Pancreas (tissue), 10 donors: ENCODE measurements at regions not wholly inside any gene's neighbourhood (a gene's known extent, or its start where the extent isn't known, plus 50 kb on each side); places are given as distances from the start of the nearest gene placed in this dataset.

Source experiments
- ATAC-seq, 4 donors: fragments of 200-7000 bp; cut with Tn5 transposase; one replicate each; pipeline versions ENCODE4 v1.8.0 to v1.9.1; 2020; ENCODE audit warnings: mild to moderate bottlenecking in 4 of 4, moderate library complexity in 4 of 4
- DNase-seq, 6 donors: peaks; one replicate each; pipeline ENCODE4 v3.0.0-alpha.2; 2020
- FAIRE-seq: peaks from 2 replicates; lab custom pipeline; 2012; peaks lifted over from hg19 to GRCh38; lab: Jason Lieb, UNC
- H3K27ac ChIP-seq, 4 donors: fragments of 200-600 bp; sonication (generic); 1 replicate in 3 of 4; 2 replicates in 1 of 4; pipeline versions ENCODE4 v1.5.0 to v1.8.0; 2020
- H3K27me3 ChIP-seq, 4 donors: fragments of 200-600 bp; one replicate each; pipeline ENCODE4 v1.8.0; 2021
- H3K36me3 ChIP-seq, 3 donors: fragments of 200-600 bp; sonication (generic) in 1 of 3; one replicate each; pipeline versions ENCODE4 v1.5.0 to v1.8.0; 2020 to 2021
- H3K4me1 ChIP-seq, 3 donors: fragments of 200-600 bp; one replicate each; pipeline ENCODE4 v1.8.0; 2021
- H3K4me3 ChIP-seq, 4 donors: fragments of 200-600 bp; sonication (generic) in 2 of 4; one replicate each; pipeline versions ENCODE4 v1.5.0 to v1.8.0; 2020 to 2021
- H3K9me3 ChIP-seq, 4 donors: fragments of 200-600 bp; one replicate each; pipeline ENCODE4 v1.8.0; 2021
- CTCF ChIP-seq, 4 donors: fragments of 200-600 bp; sonication (generic) in 3 of 4; IDR thresholded peaks; one replicate each; pipeline versions ENCODE4 v1.5.0 to v1.8.0; 2021; ENCODE audit warnings: antibody characterized with exemption in 4 of 4
- WGBS, 2 donors: extraction: QIAGEN DNeasy Blood & Tissue Kit; methylation state at CpG; one replicate each; pipeline ENCODE4 v1.1.7; 2013; 5-methylcytosine and 5-hydroxymethylcytosine counted together
- intact Hi-C, 3 donors: fragments of 100-400 bp; cut with DNase I; formaldehyde crosslinking; loops; one replicate each; pipeline versions ENCODE4 v1.11.1 to v1.14.2; 2022
- donor health status: healthy with polysubstance abuse.
- donor health status: DM: no; HTN: no; CAD: no; lungs with moderate emphysema.
- donor health status: DM: no; HTN: no; CAD: no.
- donor health status: control.
- donor health status: control.
- donor health status: Bipolar disorder and iron deficiency.
- donor health status: DM: yes; HTN: yes; CAD: no.
- donor health status: DM: no; HTN: no; CAD: no.
- donor health status: DM: no; HTN: no; CAD: no.
- donor health status: DM: yes; HTN: yes; CAD: no.

- H3K4me3 ChIP-seq, result no peak overlapping the region
- intact Hi-C loops, result no loop called here
- no peaks in the 10 kb centered on the region for H3K4me1 ChIP-seq
- WGBS, 2 donors, result 56 to 83% methylated on average over 4 of the region's 4 CpGs
- no peak overlapping the region for H3K27ac ChIP-seq
- no peak for FAIRE-seq
- no peak for TF ChIP-seq CTCF (IDR thresholded peaks at IDR 0.05)
- H3K36me3 ChIP-seq, result no peaks in the 10 kb centered on the region
- H3K27me3 ChIP-seq, result peaks cover 0 to 9% (median 0%) of the 10 kb centered on the region in 4 donors
- no peaks in the 10 kb centered on the region for H3K9me3 ChIP-seq
- no peak for ATAC-seq
- DNase-seq, result no peak
These were observed 1242.5 kb downstream of the TBC1D22A start for GRCh38 chr22:48004936-48005335.

- Histone ChIP-seq H3K4me1 (no peaks in the 10 kb centered on the region), H3K4me3 (no peak overlapping the region), H3K27me3 (peaks cover 0 to 9% (median 0%) of the 10 kb centered on the region in 4 donors), H3K27ac (no peak overlapping the region), H3K9me3 (no peaks in the 10 kb centered on the region), H3K36me3 (no peaks in the 10 kb centered on the region)
- FAIRE-seq (no peak), DNase-seq (no peak), ATAC-seq (no peak)
- TF ChIP-seq CTCF (IDR thresholded peaks at IDR 0.05), result no peak
- intact Hi-C loops, result no loop called here
- WGBS, 2 donors, result 22 to 29% methylated on average over 6 of the region's 6 CpGs
These were observed 1241.6 kb downstream of the TBC1D22A start for GRCh38 chr22:48004038-48004437.

- Histone ChIP-seq H3K4me1 (no peaks in the 10 kb centered on the region), H3K36me3 (no peaks in the 10 kb centered on the region), H3K27ac (no peak overlapping the region), H3K27me3 (peaks cover 0 to 5% (median 0%) of the 10 kb centered on the region in 4 donors), H3K9me3 (no peaks in the 10 kb centered on the region), H3K4me3 (no peak overlapping the region)
- no peak for ATAC-seq
- DNase-seq, result no peak
- WGBS, 2 donors, result 58 to 73% methylated on average over 11 of the region's 11 CpGs
- TF ChIP-seq CTCF (IDR thresholded peaks at IDR 0.05), result no peak
- FAIRE-seq, result no peak
- intact Hi-C loops, result no loop called here
These were observed 1238.7 kb downstream of the TBC1D22A start for GRCh38 chr22:48001101-48001500.

- Histone ChIP-seq H3K36me3 (no peaks in the 10 kb centered on the region), H3K4me1 (no peaks in the 10 kb centered on the region), H3K27ac (no peak overlapping the region), H3K9me3 (no peaks in the 10 kb centered on the region), H3K27me3 (no peaks in the 10 kb centered on the region), H3K4me3 (no peak overlapping the region)
- FAIRE-seq, result no peak
- no peak for ATAC-seq
- DNase-seq, result no peak
- intact Hi-C loops, result no loop called here
- WGBS, 2 donors, result 57 to 67% methylated on average over 8 of the region's 8 CpGs
- TF ChIP-seq CTCF (IDR thresholded peaks at IDR 0.05), result no peak
These were observed 1235.2 kb downstream of the TBC1D22A start for GRCh38 chr22:47997612-47998011.

- no peak for DNase-seq
- ATAC-seq, result no peak
- FAIRE-seq, result no peak
- Histone ChIP-seq H3K36me3 (no peaks in the 10 kb centered on the region), H3K4me3 (no peak overlapping the region), H3K9me3 (no peaks in the 10 kb centered on the region), H3K27ac (no peak overlapping the region), H3K27me3 (no peaks in the 10 kb centered on the region), H3K4me1 (no peaks in the 10 kb centered on the region)
- intact Hi-C loops, result no loop called here
- no peak for TF ChIP-seq CTCF (IDR thresholded peaks at IDR 0.05)
- 26 to 40% methylated on average over 10 of the region's 10 CpGs for WGBS, 2 donors
These were observed 1234.7 kb downstream of the TBC1D22A start for GRCh38 chr22:47997052-47997590.
